ENCODE measurements at regions not wholly inside any gene's neighbourhood (a gene's known extent, or its start where the extent isn't known, plus 50 kb on each side); places are given as distances from the start of the nearest gene placed in this dataset.

DNA sequence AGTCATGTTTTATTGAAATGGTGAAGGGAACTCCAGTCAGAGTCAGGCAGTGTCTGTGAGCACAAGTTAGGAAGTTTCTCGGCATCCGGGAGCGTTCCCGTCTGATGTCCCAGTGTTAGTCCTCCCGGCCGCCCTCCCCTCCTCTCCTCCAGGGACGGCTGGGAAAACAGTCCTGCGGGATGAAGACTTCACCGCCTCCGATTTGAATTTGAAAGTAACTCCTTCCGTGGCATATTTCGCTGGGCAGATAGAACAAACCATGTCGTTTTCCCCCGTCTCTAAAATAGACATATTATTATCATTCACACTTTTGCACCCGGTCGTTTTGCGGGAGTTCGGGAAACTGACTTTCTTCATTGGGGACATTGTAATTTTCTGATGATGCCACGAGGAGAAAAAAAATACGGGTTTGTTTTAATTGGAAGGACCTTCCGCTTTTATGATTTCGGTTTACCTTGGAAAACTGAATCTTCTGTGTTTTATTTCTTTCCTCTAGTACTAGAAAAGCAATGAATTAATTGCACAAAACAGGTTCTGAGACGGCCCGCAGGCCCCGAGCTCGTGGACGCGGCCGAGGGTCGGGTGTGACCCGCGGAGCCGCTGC lies 76.6 kb downstream of the ZIC5 start:
- no peak for DNase-seq
- Histone ChIP-seq H3K27ac (no peak overlapping the region), H3K27me3 (peaks cover 0 to 15% of the 10 kb centered on the region in 2 donors), H3K9me3 (no peaks in the 10 kb centered on the region), H3K4me1 (peaks cover 0 to 12% (median 6%) of the 10 kb centered on the region in 4 donors), H3K36me3 (no peaks in the 10 kb centered on the region), H3K4me3 (peak overlapping the region; percentile 11 to 59 (median 44))
- TF ChIP-seq POLR2A (IDR thresholded peaks at IDR 0.05) = no peak
- no peak for TF ChIP-seq CTCF (IDR thresholded peaks at IDR 0.05)

DNA sequence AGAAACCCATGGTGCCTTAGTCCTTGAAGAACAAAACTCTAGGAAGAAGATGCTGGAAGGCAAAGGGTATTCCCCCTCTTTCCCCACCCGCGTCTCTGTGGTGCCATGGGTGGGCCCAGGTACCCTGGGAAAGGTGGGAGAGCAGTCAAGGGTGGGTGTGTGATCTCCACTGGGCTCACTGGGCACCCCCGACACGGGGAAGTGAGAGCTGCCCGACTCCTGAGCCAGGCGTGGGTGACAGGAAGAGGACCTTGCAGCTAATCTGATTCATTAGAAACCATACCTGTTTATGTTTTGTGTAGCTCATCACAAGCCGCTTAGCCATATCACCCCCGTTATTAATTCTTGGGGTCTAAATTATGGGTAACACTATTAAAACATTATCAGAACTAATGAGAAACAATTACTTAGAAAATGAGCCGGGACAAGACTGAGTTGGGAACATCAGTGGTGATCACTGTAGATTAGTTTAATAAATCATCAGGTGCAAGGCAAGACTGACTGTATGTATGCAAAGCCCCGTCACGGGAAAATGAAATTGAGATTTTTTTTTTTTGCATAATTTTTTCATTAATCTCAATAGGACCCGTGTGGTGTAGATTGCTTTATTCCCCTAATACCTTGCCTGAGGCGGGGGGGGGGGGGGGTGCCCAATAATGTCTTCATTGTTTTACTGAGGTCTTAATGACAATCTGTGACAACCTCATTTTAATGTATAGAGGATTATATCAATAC lies 77.3 kb downstream of the ZIC5 start:
- no peak for TF ChIP-seq POLR2A (IDR thresholded peaks at IDR 0.05)
- no peak for TF ChIP-seq CTCF (IDR thresholded peaks at IDR 0.05)
- peaks cover 0 to 12% (median 6%) of the 10 kb centered on the region in 4 donors for H3K4me1 ChIP-seq
- H3K4me3 ChIP-seq = peak overlapping the region in 1 of 4 donors; percentile 56
- H3K27ac ChIP-seq = no peak overlapping the region
- peaks cover 0 to 15% of the 10 kb centered on the region in 2 donors for H3K27me3 ChIP-seq
- no peaks in the 10 kb centered on the region for H3K9me3 ChIP-seq
- DNase-seq = no peak
- no peaks in the 10 kb centered on the region for H3K36me3 ChIP-seq

DNA sequence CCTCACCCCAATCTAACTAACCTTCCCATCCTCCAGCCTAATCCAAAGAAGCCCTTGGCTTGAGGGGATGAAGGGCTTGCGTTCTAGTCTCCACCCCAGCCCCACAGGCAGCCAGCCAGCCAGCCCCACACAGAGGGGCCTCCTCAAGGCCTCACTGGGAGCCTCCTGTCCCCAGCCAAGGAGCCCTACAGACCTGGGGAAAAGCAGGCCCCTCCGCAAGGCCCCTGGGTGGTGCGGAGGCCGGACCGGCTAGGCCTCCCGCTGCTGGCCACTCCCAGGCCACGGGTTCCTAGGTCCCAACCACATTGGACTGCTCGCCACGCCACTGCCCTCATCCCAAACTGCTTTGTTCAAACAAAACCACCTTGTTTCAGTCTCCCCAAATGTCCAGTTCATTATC lies 78.0 kb downstream of the ZIC5 start:
- Histone ChIP-seq H3K27ac (no peak overlapping the region), H3K9me3 (no peaks in the 10 kb centered on the region), H3K4me1 (peaks cover 0 to 12% (median 6%) of the 10 kb centered on the region in 4 donors), H3K27me3 (peaks cover 0 to 15% of the 10 kb centered on the region in 2 donors), H3K36me3 (no peaks in the 10 kb centered on the region), H3K4me3 (no peak overlapping the region)
- no peak for TF ChIP-seq POLR2A (IDR thresholded peaks at IDR 0.05)
- no peak for TF ChIP-seq CTCF (IDR thresholded peaks at IDR 0.05)
- no peak for DNase-seq

DNA sequence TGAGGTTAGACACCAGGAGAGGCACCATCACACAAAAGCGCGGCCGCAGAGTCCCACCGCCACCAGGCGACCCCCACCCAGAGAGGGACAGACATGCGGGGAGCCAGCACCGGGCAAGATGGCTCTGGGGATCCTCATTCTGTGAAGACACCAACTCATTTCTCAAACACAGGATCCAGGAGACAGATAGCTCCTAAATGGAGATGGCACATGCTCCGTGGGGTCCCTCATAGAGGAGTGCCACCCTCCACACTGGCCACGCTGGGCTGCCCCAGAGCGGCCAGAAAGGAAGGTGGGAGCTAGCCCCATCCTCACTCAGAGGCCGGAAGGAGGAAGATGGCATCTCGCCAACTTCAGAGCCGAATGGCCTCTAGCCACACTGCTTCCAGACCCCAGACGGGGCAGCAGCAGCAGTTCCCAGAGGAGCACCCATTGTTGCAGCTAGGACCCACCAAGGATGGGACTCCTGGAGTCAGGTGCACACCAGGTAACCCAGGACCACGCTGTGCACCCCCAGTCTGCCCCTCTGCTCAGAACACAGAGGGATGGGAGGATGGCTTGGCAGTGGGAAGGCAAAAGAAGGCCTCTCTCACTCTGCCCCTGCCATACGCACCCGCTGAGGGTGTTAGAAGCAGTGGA lies 78.6 kb downstream of the ZIC5 start:
- H3K27me3 ChIP-seq = peaks cover 0 to 15% of the 10 kb centered on the region in 2 donors
- no peak for DNase-seq

GRCh38 chr13:99892196-99892613 lies 79.4 kb downstream of the ZIC5 start:
- Histone ChIP-seq H3K4me1 (peaks cover 0 to 12% (median 6%) of the 10 kb centered on the region in 4 donors), H3K9me3 (no peaks in the 10 kb centered on the region), H3K27me3 (peaks cover 0 to 15% of the 10 kb centered on the region in 2 donors), H3K4me3 (no peak overlapping the region), H3K27ac (no peak overlapping the region), H3K36me3 (no peaks in the 10 kb centered on the region)
- TF ChIP-seq POLR2A (IDR thresholded peaks at IDR 0.05) (no peak), CTCF (IDR thresholded peaks at IDR 0.05) (no peak)
- no peak for DNase-seq

More for the DNA sequence above, 78.6 kb downstream of the ZIC5 start:
- no peak overlapping the region for H3K4me3 ChIP-seq
- H3K36me3 ChIP-seq = no peaks in the 10 kb centered on the region
- H3K9me3 ChIP-seq = no peaks in the 10 kb centered on the region
- H3K27ac ChIP-seq = no peak overlapping the region
- H3K4me1 ChIP-seq = peaks cover 0 to 12% (median 6%) of the 10 kb centered on the region in 4 donors
- TF ChIP-seq POLR2A (IDR thresholded peaks at IDR 0.05) (no peak), CTCF (IDR thresholded peaks at IDR 0.05) (no peak)

Data from Peyer's patch (tissue), 4 donors.